Upper lobe of left lung (tissue), 6 donors: ENCODE measurements at regions not wholly inside any gene's neighbourhood (a gene's known extent, or its start where the extent isn't known, plus 50 kb on each side); places are given as distances from the start of the nearest gene placed in this dataset.

Source experiments
- ATAC-seq, 2 donors: fragments of 200-7000 bp; cut with Tn5 transposase; one replicate each; pipeline ENCODE4 v1.9.1; 2022; ENCODE audit warnings: mild to moderate bottlenecking in 2 of 2, moderate library complexity in 2 of 2; ENCODE audit not compliant: low FRiP score in 2 of 2
- DNase-seq, 2 donors: peaks; one replicate each; pipeline ENCODE4 v3.0.0-alpha.2; 2019 to 2020
- H3K27ac ChIP-seq, 4 donors: fragments of 200-600 bp; sonication (generic); one replicate each; pipeline ENCODE4 v1.5.1; 2016 to 2019
- H3K27me3 ChIP-seq, 4 donors: fragments of 200-600 bp; sonication (generic); one replicate each; pipeline ENCODE4 v1.5.1; 2017 to 2019
- H3K36me3 ChIP-seq, 4 donors: fragments of 200-600 bp; sonication (generic); one replicate each; pipeline ENCODE4 v1.5.1; 2016 to 2019
- H3K4me1 ChIP-seq, 4 donors: fragments of 200-600 bp; sonication (generic); one replicate each; pipeline ENCODE4 v1.5.1; 2018 to 2019
- H3K4me3 ChIP-seq, 4 donors: fragments of 200-600 bp; sonication (generic); one replicate each; pipeline ENCODE4 v1.5.1; 2017 to 2019; ENCODE audit warnings: mild to moderate bottlenecking in 2 of 4, moderate library complexity in 1 of 4
- H3K9me3 ChIP-seq, 4 donors: fragments of 200-600 bp; sonication (generic); one replicate each; pipeline ENCODE4 v1.5.1; 2018 to 2019
- EP300 ChIP-seq, 4 donors: sonication (generic); formaldehyde crosslinking; IDR thresholded peaks; one replicate each; pipeline ENCODE4 v1.5.1; 2017; ENCODE audit warnings: antibody characterized with exemption in 4 of 4, control low read depth in 2 of 4
- POLR2A ChIP-seq, 4 donors: fragments of 450-650 bp; IDR thresholded peaks; one replicate each; pipeline ENCODE4 v1.5.1; 2016 to 2017; ENCODE audit warnings: antibody characterized with exemption in 4 of 4, mild to moderate bottlenecking in 2 of 4
- POLR2AphosphoS5 ChIP-seq, 2 donors: sonication (generic); formaldehyde crosslinking; IDR thresholded peaks; one replicate each; pipeline ENCODE4 v1.5.1; 2017; ENCODE audit warnings: antibody characterized with exemption in 2 of 2
- WGBS, 2 donors: methylation state at CpG; one replicate each; pipeline ENCODE4 v1.1.5; 2017 to 2018; 5-methylcytosine and 5-hydroxymethylcytosine counted together
- TF ChIP-seq, protein P1 (sequence below), 6 experiments: fragments of 450-650 bp in 4 of 6; fragments of 200-600 bp in 2 of 6; sonication (generic) in 2 of 6; IDR thresholded peaks; one replicate each; pipeline ENCODE4 v1.5.1; 2016 to 2019; ENCODE audit warnings: antibody characterized with exemption in 6 of 6
- donor health status: DM: no; HTN: no; CAD: no; lungs with moderate emphysema.
- donor health status: DM: no; HTN: yes; CAD: no; lungs with severe emphysema.

DNA sequence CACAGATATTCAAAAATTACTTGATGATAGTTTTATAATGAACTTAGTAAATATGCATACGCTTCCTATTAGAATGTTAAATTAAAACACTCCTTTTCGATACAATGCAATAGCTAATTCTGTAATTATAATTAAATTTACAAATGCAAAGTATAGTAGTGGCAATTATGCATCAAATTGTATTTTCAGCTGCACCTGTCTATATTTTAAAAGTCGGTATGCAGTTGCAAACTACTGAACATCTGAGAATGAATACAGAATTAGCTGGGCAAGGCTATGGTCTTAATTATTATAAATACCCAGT lies 110.4 kb upstream of the ARHGAP42 start:
- Histone ChIP-seq H3K4me3 (no peak overlapping the region), H3K27ac (no peak overlapping the region), H3K4me1 (peaks cover 0 to 5% (median 2%) of the 10 kb centered on the region in 4 donors), H3K9me3 (no peaks in the 10 kb centered on the region), H3K36me3 (no peaks in the 10 kb centered on the region), H3K27me3 (no peaks in the 10 kb centered on the region)
- 60 to 61% methylated on average over 3 of the region's 3 CpGs for WGBS, 2 donors
- ATAC-seq (no peak), DNase-seq (no peak)
- TF ChIP-seq POLR2AphosphoS5 (IDR thresholded peaks at IDR 0.05) (no peak), EP300 (IDR thresholded peaks at IDR 0.05) (no peak), POLR2A (IDR thresholded peaks at IDR 0.05) (no peak)
- TF ChIP-seq, protein P1, sequence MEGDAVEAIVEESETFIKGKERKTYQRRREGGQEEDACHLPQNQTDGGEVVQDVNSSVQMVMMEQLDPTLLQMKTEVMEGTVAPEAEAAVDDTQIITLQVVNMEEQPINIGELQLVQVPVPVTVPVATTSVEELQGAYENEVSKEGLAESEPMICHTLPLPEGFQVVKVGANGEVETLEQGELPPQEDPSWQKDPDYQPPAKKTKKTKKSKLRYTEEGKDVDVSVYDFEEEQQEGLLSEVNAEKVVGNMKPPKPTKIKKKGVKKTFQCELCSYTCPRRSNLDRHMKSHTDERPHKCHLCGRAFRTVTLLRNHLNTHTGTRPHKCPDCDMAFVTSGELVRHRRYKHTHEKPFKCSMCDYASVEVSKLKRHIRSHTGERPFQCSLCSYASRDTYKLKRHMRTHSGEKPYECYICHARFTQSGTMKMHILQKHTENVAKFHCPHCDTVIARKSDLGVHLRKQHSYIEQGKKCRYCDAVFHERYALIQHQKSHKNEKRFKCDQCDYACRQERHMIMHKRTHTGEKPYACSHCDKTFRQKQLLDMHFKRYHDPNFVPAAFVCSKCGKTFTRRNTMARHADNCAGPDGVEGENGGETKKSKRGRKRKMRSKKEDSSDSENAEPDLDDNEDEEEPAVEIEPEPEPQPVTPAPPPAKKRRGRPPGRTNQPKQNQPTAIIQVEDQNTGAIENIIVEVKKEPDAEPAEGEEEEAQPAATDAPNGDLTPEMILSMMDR (IDR thresholded peaks at IDR 0.05): no peak

DNA sequence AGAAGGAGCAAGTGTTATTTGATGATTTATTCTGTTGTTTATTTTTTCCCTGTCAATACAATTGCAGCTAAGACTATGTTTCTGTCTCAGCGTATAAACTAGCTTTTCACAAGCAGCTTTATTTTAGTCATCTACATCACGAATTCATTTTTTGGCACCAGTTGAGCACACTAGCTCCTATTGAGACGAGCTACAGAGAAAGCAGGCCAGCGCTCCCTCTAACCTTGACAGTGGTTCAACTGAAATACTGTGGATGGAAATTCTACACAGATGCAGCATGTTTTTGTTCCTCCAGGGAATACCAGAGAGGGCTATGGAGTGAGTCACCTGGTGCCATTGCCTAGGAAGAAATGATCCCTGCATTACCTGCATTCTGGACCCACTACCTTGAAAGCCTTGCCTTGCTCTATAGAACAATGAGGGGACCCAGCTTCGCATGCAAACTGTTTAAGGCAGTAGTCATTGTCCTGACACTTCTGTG lies 108.2 kb upstream of the ARHGAP42 start:
- Histone ChIP-seq H3K27ac (no peak overlapping the region), H3K27me3 (no peaks in the 10 kb centered on the region), H3K36me3 (no peaks in the 10 kb centered on the region), H3K4me1 (peaks cover 0 to 5% (median 2%) of the 10 kb centered on the region in 4 donors), H3K9me3 (no peaks in the 10 kb centered on the region), H3K4me3 (no peak overlapping the region)
- no peak for DNase-seq
- WGBS, 2 donors: 65 to 76% methylated on average over 5 of the region's 5 CpGs
- ATAC-seq: no peak
- TF ChIP-seq EP300 (IDR thresholded peaks at IDR 0.05): no peak
- TF ChIP-seq, protein P1 (IDR thresholded peaks at IDR 0.05): no peak
- no peak for TF ChIP-seq POLR2A (IDR thresholded peaks at IDR 0.05)
- no peak for TF ChIP-seq POLR2AphosphoS5 (IDR thresholded peaks at IDR 0.05)

DNA sequence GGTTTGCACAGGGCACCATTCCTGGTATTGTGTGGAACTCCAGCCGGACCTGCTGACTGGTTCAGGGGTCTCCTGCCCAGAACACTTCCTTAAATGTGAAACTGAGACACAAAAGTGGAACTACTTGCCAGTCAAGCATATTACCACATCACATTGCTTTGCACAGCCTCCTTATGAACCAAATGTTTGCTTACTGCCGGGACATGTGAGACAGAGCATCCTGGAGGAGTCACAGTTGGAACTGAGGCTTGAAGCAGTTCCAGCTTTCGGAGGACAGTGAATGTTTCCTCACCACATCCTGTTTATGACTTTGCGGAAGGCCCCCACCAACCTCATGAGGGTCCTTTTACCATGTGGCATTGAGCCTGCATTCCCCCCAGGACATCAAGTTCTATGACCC lies 105.8 kb upstream of the ARHGAP42 start:
- TF ChIP-seq, protein P1 (IDR thresholded peaks at IDR 0.05): no peak
- TF ChIP-seq POLR2AphosphoS5 (IDR thresholded peaks at IDR 0.05): no peak
- no peak for TF ChIP-seq EP300 (IDR thresholded peaks at IDR 0.05)
- TF ChIP-seq POLR2A (IDR thresholded peaks at IDR 0.05): no peak
- Histone ChIP-seq H3K4me3 (no peak overlapping the region), H3K36me3 (no peaks in the 10 kb centered on the region), H3K27me3 (no peaks in the 10 kb centered on the region), H3K27ac (no peak overlapping the region), H3K4me1 (peaks cover 0 to under 1% (median 0%) of the 10 kb centered on the region in 4 donors), H3K9me3 (no peaks in the 10 kb centered on the region)
- DNase-seq (no peak), ATAC-seq (peak in 1 of 2 donors; percentile 5)
- 23 to 35% methylated on average over 4 of the region's 4 CpGs for WGBS, 2 donors

DNA sequence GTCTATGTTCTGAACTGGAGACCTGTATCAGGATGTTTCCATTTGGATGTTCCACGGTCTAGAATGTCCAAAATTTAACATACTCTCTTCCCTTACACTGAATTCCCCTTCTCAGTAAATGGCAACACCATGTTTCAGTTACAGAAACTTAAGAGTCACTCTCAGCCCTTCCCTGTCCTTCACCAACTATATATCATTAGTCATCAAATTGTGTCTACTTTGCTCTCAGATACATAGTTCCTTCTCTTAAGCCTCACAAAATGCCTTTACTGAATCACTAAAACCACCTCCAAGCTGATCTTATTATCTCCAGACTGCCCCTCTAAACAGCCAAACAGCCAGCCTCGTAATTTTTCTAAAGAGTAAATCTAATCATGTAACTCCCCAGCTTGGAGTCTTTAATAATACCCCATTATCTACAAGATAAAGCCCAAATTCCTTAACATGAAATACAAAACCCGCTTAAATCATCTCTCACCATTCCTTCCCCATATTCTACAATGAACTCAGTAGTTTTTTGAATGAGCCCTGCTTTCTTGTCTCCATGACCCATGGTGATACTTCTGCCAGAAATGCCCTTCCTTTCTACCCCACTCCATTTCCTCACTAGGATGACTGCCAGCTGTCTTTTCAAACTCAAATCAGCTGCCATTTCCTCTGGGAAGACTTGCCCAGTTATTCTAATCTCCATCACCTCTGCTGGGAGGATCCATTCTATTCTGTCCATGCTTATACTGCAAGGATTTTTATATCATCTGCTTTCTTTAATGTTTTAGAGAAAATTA lies 102.7 kb upstream of the ARHGAP42 start:
- Histone ChIP-seq H3K27ac (no peak overlapping the region), H3K27me3 (no peaks in the 10 kb centered on the region), H3K9me3 (no peaks in the 10 kb centered on the region), H3K4me3 (no peak overlapping the region), H3K4me1 (no peaks in the 10 kb centered on the region), H3K36me3 (no peaks in the 10 kb centered on the region)
- ATAC-seq: no peak
- no peak for TF ChIP-seq POLR2A (IDR thresholded peaks at IDR 0.05)
- TF ChIP-seq POLR2AphosphoS5 (IDR thresholded peaks at IDR 0.05): no peak
- TF ChIP-seq EP300 (IDR thresholded peaks at IDR 0.05): no peak
- TF ChIP-seq, protein P1 (IDR thresholded peaks at IDR 0.05): no peak
- no peak for DNase-seq
- 49 to 68% methylated on average over 3 of the region's 3 CpGs for WGBS, 2 donors

DNA sequence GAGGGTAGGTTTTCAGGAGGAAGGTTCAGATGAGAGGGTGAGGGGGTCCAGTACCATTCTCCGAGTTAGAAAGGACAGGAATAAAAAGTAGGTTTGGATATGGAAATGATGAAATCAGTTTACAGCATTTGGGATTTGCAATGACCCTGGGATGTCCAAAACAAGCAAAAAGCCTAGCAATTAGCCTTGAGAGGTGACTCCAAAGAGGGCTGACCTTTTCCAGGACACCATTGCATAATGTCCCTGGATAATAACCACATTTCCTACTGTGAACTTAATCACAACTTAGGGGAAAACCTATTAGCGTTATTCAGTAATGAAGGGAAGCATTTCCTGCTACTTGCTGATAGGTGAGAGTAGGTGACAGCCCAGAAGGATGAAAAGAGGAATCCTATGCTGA lies 101.4 kb upstream of the ARHGAP42 start:
- no peaks in the 10 kb centered on the region for H3K36me3 ChIP-seq
- H3K27me3 ChIP-seq: no peaks in the 10 kb centered on the region
- H3K27ac ChIP-seq: no peak overlapping the region
- no peaks in the 10 kb centered on the region for H3K4me1 ChIP-seq
- H3K9me3 ChIP-seq: no peaks in the 10 kb centered on the region
- 50 to 54% methylated on average over 2 of the region's 2 CpGs for WGBS, 2 donors
- no peak overlapping the region for H3K4me3 ChIP-seq
- DNase-seq (no peak), ATAC-seq (peak in 1 of 2 donors; percentile 52)
- TF ChIP-seq EP300 (IDR thresholded peaks at IDR 0.05): no peak
- TF ChIP-seq POLR2A (IDR thresholded peaks at IDR 0.05): no peak
- no peak for TF ChIP-seq POLR2AphosphoS5 (IDR thresholded peaks at IDR 0.05)
- TF ChIP-seq, protein P1 (IDR thresholded peaks at IDR 0.05): no peak
